GM23338 (cell line): ENCODE measurements at regions not wholly inside any gene's neighbourhood (a gene's known extent, or its start where the extent isn't known, plus 50 kb on each side); places are given as distances from the start of the nearest gene placed in this dataset.

ENCODE experiments used
- ATAC-seq: fragments of 200-7000 bp; cut with Tn5 transposase; 3 replicates; pipeline ENCODE4 v1.9.1; 2020
- DNase-seq: peaks from one replicate; pipeline ENCODE4 v3.0.0-alpha.2; 2015; ENCODE audit warnings: low spot score
- H2AFZ ChIP-seq: fragments of 200-600 bp; sonication (generic); 2 replicates; pipeline ENCODE4 v1.8.0; 2016; ENCODE audit warnings: antibody characterized with exemption, mild to moderate bottlenecking, moderate library complexity
- H3F3A ChIP-seq: fragments of 200-600 bp; sonication (generic); replicated peaks from 2 replicates; pipeline ENCODE4 v1.8.0; 2017; ENCODE audit warnings: antibody characterized with exemption, mixed run types, low read depth
- H3K27ac ChIP-seq: fragments of 200-600 bp; sonication (generic); 2 replicates; pipeline ENCODE4 v1.6.1; 2016; ENCODE audit warnings: low read depth
- H3K27me3 ChIP-seq: fragments of 200-600 bp; sonication (generic); 2 replicates; pipeline ENCODE4 v1.8.0; 2016; ENCODE audit warnings: mild to moderate bottlenecking, mixed run types, moderate library complexity; ENCODE audit not compliant: insufficient read depth
- H3K36me3 ChIP-seq: fragments of 200-600 bp; sonication (generic); 2 replicates; pipeline ENCODE4 v1.8.0; 2016; ENCODE audit warnings: mild to moderate bottlenecking; ENCODE audit not compliant: insufficient read depth
- H3K4me1 ChIP-seq: fragments of 200-600 bp; sonication (generic); 2 replicates; pipeline ENCODE4 v1.8.0; 2016; ENCODE audit warnings: mild to moderate bottlenecking, moderate library complexity; ENCODE audit not compliant: insufficient read depth
- H3K4me2 ChIP-seq: fragments of 200-600 bp; sonication (generic); 2 replicates; pipeline ENCODE4 v1.7.1; 2017; ENCODE audit warnings: mixed run types
- H3K4me3 ChIP-seq: fragments of 200-600 bp; sonication (generic); 2 replicates; pipeline ENCODE4 v1.6.1; 2016; ENCODE audit warnings: mixed run types
- H3K79me2 ChIP-seq: fragments of 200-600 bp; sonication (generic); replicated peaks from 2 replicates; pipeline ENCODE4 v1.8.0; 2017; ENCODE audit warnings: mild to moderate bottlenecking; ENCODE audit not compliant: insufficient read depth
- H3K9me2 ChIP-seq: fragments of 200-600 bp; sonication (generic); 2 replicates; pipeline ENCODE4 v1.8.0; 2017; ENCODE audit not compliant: insufficient read depth
- H4K20me1 ChIP-seq: fragments of 200-600 bp; sonication (generic); replicated peaks from 2 replicates; pipeline ENCODE4 v1.8.0; 2017; ENCODE audit warnings: mild to moderate bottlenecking; ENCODE audit not compliant: insufficient read depth
- H3K27ac Mint-ChIP-seq: 2 replicates; pipeline ENCODE4 v1.8.0; 2020; ENCODE audit warnings: inconsistent platforms, mild to moderate bottlenecking, moderate library complexity, mixed read lengths
- H3K27me3 Mint-ChIP-seq: 3 replicates; pipeline ENCODE4 v1.8.0; 2022; ENCODE audit warnings: low read depth, mild to moderate bottlenecking, moderate library complexity, mixed read lengths, inconsistent platforms; ENCODE audit not compliant: insufficient read depth, poor library complexity
- H3K36me3 Mint-ChIP-seq: 3 replicates; pipeline ENCODE4 v1.8.0; 2021; ENCODE audit warnings: low read depth, mild to moderate bottlenecking, inconsistent platforms, moderate library complexity, mixed read lengths
- H3K4me1 Mint-ChIP-seq: 3 replicates; pipeline ENCODE4 v1.8.0; 2020; ENCODE audit warnings: mild to moderate bottlenecking, inconsistent platforms, mixed read lengths
- H3K4me3 Mint-ChIP-seq: 3 replicates; pipeline ENCODE4 v1.8.0; 2021; ENCODE audit warnings: moderate library complexity, mild to moderate bottlenecking, inconsistent platforms, mixed read lengths
- H3K9me3 Mint-ChIP-seq: 3 replicates; pipeline ENCODE4 v1.8.0; 2020; ENCODE audit warnings: moderate library complexity, mild to moderate bottlenecking, inconsistent platforms, mixed read lengths
- CREB1 ChIP-seq: fragments of 250-450 bp; sonication (Bioruptor Pico); IDR thresholded peaks from 2 replicates; pipeline ENCODE4 v1.5.0; 2020; ENCODE audit warnings: low read depth, mild to moderate bottlenecking, moderate library complexity
- CTCF ChIP-seq, 2 experiments: fragments of 200-600 bp in 1 of 2; sonication (generic) in 1 of 2; conservative IDR thresholded peaks; 2 replicates each; pipeline versions ENCODE4 v1.5.1 to v1.6.1; 2016 to 2017; ENCODE audit warnings: antibody characterized with exemption in 2 of 2, low read depth in 2 of 2, mild to moderate bottlenecking in 2 of 2, moderate library complexity in 1 of 2
- ETS1 ChIP-seq: IDR thresholded peaks from 2 replicates; pipeline ENCODE4 v1.6.1; 2016; ENCODE audit warnings: antibody characterized with exemption
- EZH2 ChIP-seq: fragments of 200-600 bp; sonication (generic); IDR thresholded peaks from one replicate; pipeline ENCODE4 v1.8.0; 2017; ENCODE audit warnings: antibody characterized with exemption, mild to moderate bottlenecking, low read depth; ENCODE audit not compliant: unreplicated experiment
- EZH2phosphoT487 ChIP-seq: fragments of 200-600 bp; sonication (generic); IDR thresholded peaks from one replicate; pipeline ENCODE4 v1.8.1; 2018; ENCODE audit warnings: antibody characterized with exemption; ENCODE audit not compliant: unreplicated experiment
- JUNB ChIP-seq: IDR thresholded peaks from one replicate; pipeline ENCODE4 v1.6.1; 2016; ENCODE audit warnings: antibody characterized with exemption; ENCODE audit not compliant: unreplicated experiment
- NANOG ChIP-seq: IDR thresholded peaks from 2 replicates; pipeline ENCODE4 v1.6.1; 2016; ENCODE audit warnings: antibody characterized with exemption, borderline replicate concordance
- POLR2AphosphoS5 ChIP-seq: IDR thresholded peaks from 2 replicates; pipeline ENCODE4 v1.6.1; 2016; ENCODE audit warnings: antibody characterized with exemption, low read depth
- REST ChIP-seq: IDR thresholded peaks from one replicate; pipeline ENCODE4 v1.6.1; 2018; ENCODE audit warnings: antibody characterized with exemption; ENCODE audit not compliant: unreplicated experiment
- STAT1 ChIP-seq: IDR thresholded peaks from one replicate; pipeline ENCODE4 v1.6.1; 2016; ENCODE audit warnings: antibody characterized with exemption; ENCODE audit not compliant: unreplicated experiment
- ZNF114 ChIP-seq: fragments of 250-450 bp; sonication (Bioruptor Pico); IDR thresholded peaks from 2 replicates; pipeline ENCODE4 v1.5.0; 2020; ENCODE audit warnings: mild to moderate bottlenecking, moderate library complexity
- ZNF331 ChIP-seq: fragments of 250-450 bp; sonication (Bioruptor Pico); IDR thresholded peaks from 2 replicates; pipeline ENCODE4 v1.5.0; 2020; ENCODE audit warnings: low read depth, mild to moderate bottlenecking, moderate library complexity
- ZNF462 ChIP-seq: fragments of 250-450 bp; sonication (Bioruptor Pico); IDR thresholded peaks from 2 replicates; pipeline ENCODE4 v1.5.0; 2020; ENCODE audit warnings: mild to moderate bottlenecking, moderate library complexity

- Mint-ChIP-seq H3K27ac (no peak overlapping the region), H3K4me3 (no peak overlapping the region), H3K4me1 (peaks cover 8% of the 10 kb centered on the region), H3K36me3 (no peaks in the 10 kb centered on the region; the same call in 2 of the 3 replicates), H3K9me3 (peaks cover 11% of the 10 kb centered on the region; the same call in 2 of the 3 replicates), H3K27me3 (peaks cover 18% of the 10 kb centered on the region)
- H3K4me3 ChIP-seq = no peak overlapping the region
- no peak for TF ChIP-seq ETS1
- no peak for TF ChIP-seq NANOG
- no peak for TF ChIP-seq CREB1
- no peak for TF ChIP-seq EZH2phosphoT487
- TF ChIP-seq CTCF (conservative IDR thresholded peaks at IDR 0.05; ENCODE audit: low read depth in 2 of 2) = no peak
- TF ChIP-seq ZNF462 = no peak
- no peak for TF ChIP-seq JUNB
- no peak for TF ChIP-seq POLR2AphosphoS5
- no peak for TF ChIP-seq ZNF331 (CRISPR knock-in tag)
- TF ChIP-seq STAT1 = no peak
- no peak for TF ChIP-seq ZNF114
- TF ChIP-seq EZH2 = no peak
- TF ChIP-seq REST = no peak
- H3K27ac ChIP-seq = no peak overlapping the region
- no peak for ATAC-seq
- no peaks in the 10 kb centered on the region for H3K9me2 ChIP-seq
- no peaks in the 10 kb centered on the region for H3K36me3 ChIP-seq
- no peak overlapping the region for H3K4me2 ChIP-seq
- no peak for DNase-seq
- H3F3A ChIP-seq = no peaks in the 10 kb centered on the region
- H3K79me2 ChIP-seq = no peaks in the 10 kb centered on the region
- H4K20me1 ChIP-seq = no peaks in the 10 kb centered on the region
- no peak overlapping the region for H2AFZ ChIP-seq
- no peaks in the 10 kb centered on the region for H3K27me3 ChIP-seq
- H3K4me1 ChIP-seq = peaks cover 7% of the 10 kb centered on the region; the same call in 1 of the 2 replicates
Measured at GRCh38 chr6:43941174-43941573, 171.2 kb downstream of the VEGFA start.
